ENCODE measurements at regions not wholly inside any gene's neighbourhood (a gene's known extent, or its start where the extent isn't known, plus 50 kb on each side); places are given as distances from the start of the nearest gene placed in this dataset.
"Not testable (repeated sequence)": the region's sequence is repeated elsewhere in the genome, so short reads cannot be mapped to it uniquely, and the experiment has no call there.

GRCh38 chr15:87680208-87680607 is 576.3 kb downstream of the NTRK3 start:
- DNase-seq (ENCODE audit: low read depth in 1 of 2, low spot score in 1 of 2): no peak
- in situ Hi-C loops (cut with HindIII; ENCODE audit: low pct_unique_long_range_greater_than_20kb, low sequenced_read_pairs): no loop called here
- TF ChIP-seq JUND (IDR thresholded peaks at IDR 0.05; ENCODE audit: low read depth): no peak

- no peak for TF ChIP-seq JUND (IDR thresholded peaks at IDR 0.05; ENCODE audit: low read depth)
- no peak for DNase-seq (ENCODE audit: low read depth in 1 of 2, low spot score in 1 of 2)
- in situ Hi-C loops (cut with HindIII; ENCODE audit: low pct_unique_long_range_greater_than_20kb, low sequenced_read_pairs): no loop called here
Observed at GRCh38 chr15:87675271-87675670, 581.3 kb downstream of the NTRK3 start.

- in situ Hi-C loops (cut with HindIII; ENCODE audit: low pct_unique_long_range_greater_than_20kb, low sequenced_read_pairs): no loop called here
- TF ChIP-seq JUND (IDR thresholded peaks at IDR 0.05; ENCODE audit: low read depth): no peak
- peak in 1 of 2 experiments; percentile 31 for DNase-seq (ENCODE audit: low read depth in 1 of 2, low spot score in 1 of 2)
Observed at GRCh38 chr15:87672309-87673288, 583.9 kb downstream of the NTRK3 start.

DNA sequence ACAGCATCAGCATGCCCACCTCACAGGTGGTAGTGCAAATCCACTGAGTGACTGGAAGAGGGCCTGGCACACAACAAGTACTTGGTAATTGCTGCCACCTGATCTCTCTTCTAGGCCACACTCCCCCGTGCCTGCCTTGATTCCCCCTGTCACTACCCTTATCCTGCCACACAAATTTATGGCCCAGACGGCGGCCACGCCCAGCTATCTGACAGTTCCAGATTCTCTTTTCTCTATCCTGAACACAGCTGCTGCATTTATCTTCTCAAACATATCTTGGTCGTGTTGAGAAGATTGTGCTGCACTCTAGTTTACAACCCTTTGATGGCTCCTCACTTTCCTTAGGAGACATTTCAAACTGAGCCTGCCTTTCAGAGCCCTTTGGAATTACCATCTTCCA is 585.2 kb downstream of the NTRK3 start:
- no peak for TF ChIP-seq JUND (IDR thresholded peaks at IDR 0.05; ENCODE audit: low read depth)
- DNase-seq (ENCODE audit: low read depth in 1 of 2, low spot score in 1 of 2): no peak
- in situ Hi-C loops (cut with HindIII; ENCODE audit: low pct_unique_long_range_greater_than_20kb, low sequenced_read_pairs): no loop called here

DNA sequence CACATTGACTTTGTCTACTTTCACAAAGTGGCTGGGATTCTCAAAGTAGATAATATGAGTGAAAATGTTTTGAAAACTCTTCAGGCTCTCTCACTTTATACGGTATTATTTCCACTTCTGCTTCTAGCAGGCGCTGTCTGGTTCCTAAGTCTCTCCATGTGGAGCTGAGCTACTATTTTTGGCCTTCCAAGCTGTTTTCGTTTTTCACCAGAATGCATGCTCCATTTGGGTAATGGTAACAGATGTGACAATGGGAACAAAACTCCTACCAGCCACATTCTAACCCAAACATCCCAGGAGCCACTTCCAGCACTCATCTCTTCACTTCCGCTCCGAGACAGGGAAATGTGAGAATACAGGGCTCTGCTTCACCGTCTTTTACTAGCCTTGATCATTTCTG is 586.7 kb downstream of the NTRK3 start:
- in situ Hi-C loops (cut with HindIII; ENCODE audit: low pct_unique_long_range_greater_than_20kb, low sequenced_read_pairs): no loop called here
- DNase-seq (ENCODE audit: low read depth in 1 of 2, low spot score in 1 of 2): no peak
- TF ChIP-seq JUND (IDR thresholded peaks at IDR 0.05; ENCODE audit: low read depth): no peak

GRCh38 chr15:87668768-87669564 is 587.6 kb downstream of the NTRK3 start:
- in situ Hi-C loops (cut with HindIII; ENCODE audit: low pct_unique_long_range_greater_than_20kb, low sequenced_read_pairs); DNase-seq (ENCODE audit: low read depth in 1 of 2, low spot score in 1 of 2): not testable (repeated sequence)

- DNase-seq (ENCODE audit: low read depth in 1 of 2, low spot score in 1 of 2): peak in 1 of 2 experiments; percentile 13
- in situ Hi-C loops (cut with HindIII; ENCODE audit: low pct_unique_long_range_greater_than_20kb, low sequenced_read_pairs): no loop called here
Observed at GRCh38 chr15:87667643-87668042, 588.9 kb downstream of the NTRK3 start.

DNA sequence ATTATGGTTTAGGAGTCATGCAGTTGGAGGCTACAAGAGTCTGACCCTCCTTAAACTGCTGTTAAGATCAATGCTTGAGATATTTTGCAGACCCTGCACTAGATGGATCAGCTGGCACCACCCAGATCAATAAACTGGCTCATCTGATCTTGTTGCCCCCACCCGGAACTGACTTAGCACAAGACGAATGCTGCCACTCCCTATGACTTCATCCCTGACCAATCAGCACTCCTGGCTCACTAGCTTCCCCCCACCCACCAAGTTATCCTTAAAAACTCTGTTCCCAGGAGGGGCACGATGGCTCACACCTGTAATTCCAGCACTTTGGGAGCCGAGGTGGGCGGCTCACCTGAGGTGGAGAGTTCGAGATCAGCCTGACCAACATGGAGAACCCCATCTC is 594.0 kb downstream of the NTRK3 start:
- TF ChIP-seq JUND (IDR thresholded peaks at IDR 0.05; ENCODE audit: low read depth): no peak
- in situ Hi-C loops (cut with HindIII; ENCODE audit: low pct_unique_long_range_greater_than_20kb, low sequenced_read_pairs): no loop called here
- DNase-seq (ENCODE audit: low read depth in 1 of 2, low spot score in 1 of 2): no peak

More at GRCh38 chr15:87667643-87668042, 588.9 kb downstream of the NTRK3 start:
- no peak for TF ChIP-seq JUND (IDR thresholded peaks at IDR 0.05; ENCODE audit: low read depth)

DNA sequence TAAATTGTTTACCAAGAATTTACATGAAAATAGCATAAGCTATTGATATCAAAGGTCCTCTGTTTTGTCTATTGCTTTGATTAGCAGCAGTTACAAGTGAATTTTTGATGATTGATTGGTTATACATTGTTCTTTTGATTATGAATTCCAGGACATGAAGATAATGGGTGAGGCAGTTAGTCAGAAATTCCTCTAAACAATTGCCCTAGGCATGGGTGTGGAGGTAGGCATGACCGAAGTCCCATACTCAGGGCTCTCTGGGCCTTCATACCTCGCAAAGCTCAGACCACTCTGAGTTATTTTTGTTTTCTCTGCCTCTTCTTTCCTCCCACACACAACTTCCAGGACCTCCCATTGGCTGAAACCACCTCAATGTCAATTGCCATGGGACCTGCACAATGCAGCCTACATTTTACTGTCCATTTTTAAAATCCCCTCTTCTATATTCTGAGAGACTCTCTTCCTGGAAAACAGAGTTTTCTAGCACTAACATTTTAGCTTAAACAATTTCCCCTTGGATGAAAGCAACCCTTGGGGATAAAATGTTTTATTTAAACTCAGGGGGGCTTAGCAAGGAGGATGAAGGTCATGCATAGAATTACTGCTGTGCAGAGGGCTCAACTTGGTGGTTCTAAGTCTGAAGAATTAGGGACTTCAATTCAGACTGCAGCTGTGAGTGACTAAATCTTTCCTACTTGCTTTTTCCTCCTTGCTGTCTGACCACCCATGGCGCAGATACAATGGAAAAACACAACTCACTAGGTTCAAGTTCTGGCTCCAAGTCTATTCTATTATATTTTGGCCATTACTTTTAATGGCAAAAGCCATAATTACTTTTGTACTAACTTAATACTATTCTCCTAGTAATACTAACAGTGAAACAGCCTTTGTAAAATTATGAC is 594.8 kb downstream of the NTRK3 start:
- in situ Hi-C loops (cut with HindIII; ENCODE audit: low pct_unique_long_range_greater_than_20kb, low sequenced_read_pairs): no loop called here
- no peak for TF ChIP-seq JUND (IDR thresholded peaks at IDR 0.05; ENCODE audit: low read depth)

GRCh38 chr15:87660251-87661129 is 596.0 kb downstream of the NTRK3 start:
- in situ Hi-C loops (cut with HindIII; ENCODE audit: low pct_unique_long_range_greater_than_20kb, low sequenced_read_pairs): no loop called here

More for the DNA sequence above, 594.8 kb downstream of the NTRK3 start:
- no peak for DNase-seq (ENCODE audit: low read depth in 1 of 2, low spot score in 1 of 2)

DNA sequence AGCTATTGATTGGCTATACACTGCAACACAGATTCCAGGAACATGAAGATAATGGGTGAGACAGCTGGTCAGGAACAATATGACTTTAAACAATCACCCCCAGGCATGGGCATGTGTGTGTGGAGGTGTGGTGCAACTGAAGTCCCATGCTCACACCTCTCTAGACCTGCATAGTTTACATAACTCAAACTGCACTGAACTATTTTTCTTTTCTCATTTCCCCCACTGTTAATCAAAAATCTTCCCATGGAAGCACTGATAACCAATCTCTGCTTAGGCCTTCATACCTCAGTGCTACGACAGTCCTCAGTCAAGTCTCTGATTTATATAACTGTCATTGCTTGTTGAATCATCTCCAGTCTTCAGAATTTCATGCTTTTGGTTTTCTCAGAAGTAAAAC is 600.2 kb downstream of the NTRK3 start:
- no peak for TF ChIP-seq JUND (IDR thresholded peaks at IDR 0.05; ENCODE audit: low read depth)
- in situ Hi-C loops (cut with HindIII; ENCODE audit: low pct_unique_long_range_greater_than_20kb, low sequenced_read_pairs): no loop called here
- no peak for DNase-seq (ENCODE audit: low read depth in 1 of 2, low spot score in 1 of 2)

More at GRCh38 chr15:87660251-87661129, 596.0 kb downstream of the NTRK3 start:
- no peak for TF ChIP-seq JUND (IDR thresholded peaks at IDR 0.05; ENCODE audit: low read depth)
- no peak for DNase-seq (ENCODE audit: low read depth in 1 of 2, low spot score in 1 of 2)
